ENCODE measurements at regions not wholly inside any gene's neighbourhood (a gene's known extent, or its start where the extent isn't known, plus 50 kb on each side); places are given as distances from the start of the nearest gene placed in this dataset.

DNA sequence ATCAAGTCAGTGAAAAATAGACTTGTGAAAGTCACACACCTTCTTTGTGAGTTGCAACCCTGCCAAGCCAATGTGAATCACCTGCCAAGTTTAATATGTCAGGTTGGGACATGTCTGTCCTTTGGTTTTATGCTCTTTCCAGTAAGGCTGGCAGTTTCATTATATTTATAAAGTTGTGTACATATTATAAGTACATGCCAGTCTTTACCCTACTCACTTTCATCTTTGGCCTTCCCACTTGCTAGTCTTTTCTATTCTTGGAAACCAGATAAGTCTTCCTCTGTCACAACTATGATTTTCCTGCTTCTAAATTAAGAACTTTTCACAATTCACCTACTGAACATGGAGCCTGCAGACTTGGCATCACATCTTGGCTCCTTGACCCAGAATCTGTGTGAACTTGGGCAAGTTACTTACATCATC, 680.7 kb upstream of the BOD1L1 start:
- Histone ChIP-seq H3K27ac (no peak overlapping the region), H3K9me3 (ENCODE audit: severe bottlenecking) (no peaks in the 10 kb centered on the region), H3K4me3 (ENCODE audit: low read depth, low read length) (no peak overlapping the region), H3K36me3 (no peaks in the 10 kb centered on the region), H3K27me3 (ENCODE audit: insufficient read depth, low read depth, severe bottlenecking) (no peaks in the 10 kb centered on the region)
- no peak for DNase-seq
- no peak for TF ChIP-seq CTCF (IDR thresholded peaks at IDR 0.05; ENCODE audit: low read depth, low read length)

DNA sequence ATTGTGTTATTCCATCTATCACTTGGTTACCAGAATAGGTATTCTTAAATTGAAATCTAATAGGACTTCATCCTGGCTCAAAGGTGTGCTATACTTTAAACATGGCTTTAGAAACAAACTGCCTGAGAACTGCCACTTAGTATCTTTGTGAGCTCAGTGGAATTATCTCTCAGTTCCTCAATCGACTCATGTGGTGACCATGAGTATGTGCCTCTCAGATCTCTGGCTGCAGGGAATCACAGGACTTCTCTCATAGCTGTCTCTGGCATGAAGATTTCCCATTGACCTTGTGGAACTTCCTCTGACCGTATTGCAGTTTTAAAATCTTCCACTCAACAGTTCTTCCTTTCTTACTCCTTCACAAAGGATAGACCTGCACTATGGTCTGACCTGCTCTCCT, 681.9 kb upstream of the BOD1L1 start:
- DNase-seq = no peak
- no peaks in the 10 kb centered on the region for H3K9me3 ChIP-seq (ENCODE audit: severe bottlenecking)

GRCh38 chr4:14313757-14314156, 686.2 kb upstream of the BOD1L1 start:
- Histone ChIP-seq H3K36me3 (no peaks in the 10 kb centered on the region), H3K9me3 (ENCODE audit: severe bottlenecking) (no peaks in the 10 kb centered on the region), H3K4me3 (ENCODE audit: low read depth, low read length) (no peak overlapping the region), H3K27ac (no peak overlapping the region), H3K27me3 (ENCODE audit: insufficient read depth, low read depth, severe bottlenecking) (no peaks in the 10 kb centered on the region)
- DNase-seq = no peak
- TF ChIP-seq CTCF (IDR thresholded peaks at IDR 0.05; ENCODE audit: low read depth, low read length) = no peak

More for the DNA sequence above, 681.9 kb upstream of the BOD1L1 start:
- Histone ChIP-seq H3K27ac (no peak overlapping the region), H3K4me3 (ENCODE audit: low read depth, low read length) (no peak overlapping the region), H3K36me3 (no peaks in the 10 kb centered on the region), H3K27me3 (ENCODE audit: insufficient read depth, low read depth, severe bottlenecking) (no peaks in the 10 kb centered on the region)
- no peak for TF ChIP-seq CTCF (IDR thresholded peaks at IDR 0.05; ENCODE audit: low read depth, low read length)

DNA sequence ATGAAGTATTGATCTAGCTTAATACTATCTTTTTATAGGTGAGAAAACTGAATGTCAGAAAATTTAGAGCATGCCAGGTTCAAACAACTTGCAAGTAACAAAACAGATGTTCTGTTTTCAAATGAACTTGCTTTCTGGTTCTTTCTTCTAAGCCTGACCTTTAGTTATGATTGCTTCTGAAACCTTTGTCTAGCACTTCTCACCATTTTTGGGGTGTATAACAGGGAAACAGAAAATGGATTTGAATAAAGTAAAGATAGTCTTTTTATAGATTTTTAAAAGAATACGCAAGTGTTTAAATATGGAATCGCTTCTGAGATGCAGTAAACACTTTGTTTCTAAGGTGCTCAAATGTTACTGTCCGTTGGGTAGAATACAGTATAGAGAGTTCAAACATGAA, 687.2 kb upstream of the CPEB2 start:
- Histone ChIP-seq H3K4me3 (ENCODE audit: low read depth, low read length) (no peak overlapping the region), H3K27ac (no peak overlapping the region), H3K36me3 (no peaks in the 10 kb centered on the region), H3K9me3 (ENCODE audit: severe bottlenecking) (no peaks in the 10 kb centered on the region), H3K27me3 (ENCODE audit: insufficient read depth, low read depth, severe bottlenecking) (no peaks in the 10 kb centered on the region)
- no peak for TF ChIP-seq CTCF (IDR thresholded peaks at IDR 0.05; ENCODE audit: low read depth, low read length)
- no peak for DNase-seq

DNA sequence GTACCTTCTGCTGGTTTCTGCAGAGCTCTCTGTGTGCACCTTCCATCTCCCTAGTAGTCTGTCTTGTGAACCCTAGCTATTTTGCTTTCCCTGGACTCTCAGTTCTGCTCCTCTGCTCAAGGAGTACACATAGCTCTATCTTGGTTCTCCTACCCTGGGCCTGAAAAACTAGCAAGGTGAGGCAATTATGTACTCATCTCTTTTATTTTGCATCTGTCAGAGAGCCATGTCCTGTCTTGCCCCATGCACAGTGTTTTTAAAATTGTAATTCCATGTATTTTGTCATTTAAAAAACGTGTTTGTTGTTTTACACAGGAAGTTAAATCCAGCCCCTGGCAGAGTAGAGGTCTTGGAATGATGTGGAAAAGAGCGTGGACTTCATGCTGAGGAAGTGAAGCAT, 684.9 kb upstream of the CPEB2 start:
- TF ChIP-seq CTCF (IDR thresholded peaks at IDR 0.05; ENCODE audit: low read depth, low read length) = no peak
- H3K27me3 ChIP-seq (ENCODE audit: insufficient read depth, low read depth, severe bottlenecking) = no peaks in the 10 kb centered on the region
- H3K36me3 ChIP-seq = no peaks in the 10 kb centered on the region
- DNase-seq = no peak
- H3K4me3 ChIP-seq (ENCODE audit: low read depth, low read length) = no peak overlapping the region
- no peaks in the 10 kb centered on the region for H3K9me3 ChIP-seq (ENCODE audit: severe bottlenecking)
- no peak overlapping the region for H3K27ac ChIP-seq

GRCh38 chr4:14318671-14319070, 683.6 kb upstream of the CPEB2 start:
- no peak for DNase-seq
- no peak for TF ChIP-seq CTCF (IDR thresholded peaks at IDR 0.05; ENCODE audit: low read depth, low read length)
- H3K9me3 ChIP-seq (ENCODE audit: severe bottlenecking) = no peaks in the 10 kb centered on the region
- H3K4me3 ChIP-seq (ENCODE audit: low read depth, low read length) = no peak overlapping the region
- H3K27me3 ChIP-seq (ENCODE audit: insufficient read depth, low read depth, severe bottlenecking) = no peaks in the 10 kb centered on the region
- no peak overlapping the region for H3K27ac ChIP-seq
- no peaks in the 10 kb centered on the region for H3K36me3 ChIP-seq
